C4-2B (cell line): ENCODE measurements at regions not wholly inside any gene's neighbourhood (a gene's known extent, or its start where the extent isn't known, plus 50 kb on each side); places are given as distances from the start of the nearest gene placed in this dataset.

Experiments
- H3K27ac ChIP-seq: fragments of 450-650 bp; 2 replicates; pipeline ENCODE4 v1.5.1; 2017
- CTCF ChIP-seq: fragments of 450-650 bp; conservative IDR thresholded peaks from 2 replicates; pipeline ENCODE4 v1.5.1; 2017; ENCODE audit warnings: mild to moderate bottlenecking
- ZFX ChIP-seq: fragments of 450-650 bp; IDR thresholded peaks from 2 replicates; pipeline ENCODE4 v1.6.1; 2017

- no peak for TF ChIP-seq CTCF
- H3K27ac ChIP-seq, result no peak overlapping the region
These were observed 214.6 kb downstream of the BRD1 start for GRCh38 chr22:49613108-49613507.

- no peak overlapping the region for H3K27ac ChIP-seq
- TF ChIP-seq CTCF (no peak), ZFX (no peak)
These were observed 218.3 kb downstream of the BRD1 start for GRCh38 chr22:49609207-49609876.

GRCh38 chr22:49608660-49609059, 219.0 kb downstream of the BRD1 start:
- TF ChIP-seq ZFX, result no peak
- no peak for TF ChIP-seq CTCF
- H3K27ac ChIP-seq, result no peak overlapping the region

- TF ChIP-seq ZFX, result no peak
- no peak for TF ChIP-seq CTCF
- no peak overlapping the region for H3K27ac ChIP-seq
These were observed 219.4 kb downstream of the BRD1 start for GRCh38 chr22:49608228-49608627.

GRCh38 chr22:49607821-49608220, 219.9 kb downstream of the BRD1 start:
- H3K27ac ChIP-seq, result no peak overlapping the region
- TF ChIP-seq CTCF (no peak), ZFX (no peak)

- no peak overlapping the region for H3K27ac ChIP-seq
- no peak for TF ChIP-seq ZFX
- TF ChIP-seq CTCF, result no peak
These were observed 220.9 kb downstream of the BRD1 start for GRCh38 chr22:49606562-49607290.

GRCh38 chr22:49604732-49605302, 222.9 kb downstream of the BRD1 start:
- no peak overlapping the region for H3K27ac ChIP-seq
- TF ChIP-seq ZFX (no peak), CTCF (no peak; the same call in 1 of the 2 replicates)
